Prostate gland (tissue), 2 donors: ENCODE measurements at regions not wholly inside any gene's neighbourhood (a gene's known extent, or its start where the extent isn't known, plus 50 kb on each side); places are given as distances from the start of the nearest gene placed in this dataset.

Experiments used
- POLR2AphosphoS5 ChIP-seq: sonication (generic); formaldehyde crosslinking; IDR thresholded peaks from one replicate; pipeline ENCODE4 v1.6.1; 2017; ENCODE audit warnings: antibody characterized with exemption
- TF ChIP-seq, protein P1 (sequence below), 4 experiments: fragments of 200-600 bp in 2 of 4; fragments of 450-650 bp in 2 of 4; sonication (generic) in 2 of 4; IDR thresholded peaks; 1 replicate in 3 of 4; 2 replicates in 1 of 4; pipeline ENCODE4 v1.5.1; 2016 to 2019; ENCODE audit warnings: antibody characterized with exemption in 4 of 4, mild to moderate bottlenecking in 2 of 4, moderate library complexity in 2 of 4

DNA sequence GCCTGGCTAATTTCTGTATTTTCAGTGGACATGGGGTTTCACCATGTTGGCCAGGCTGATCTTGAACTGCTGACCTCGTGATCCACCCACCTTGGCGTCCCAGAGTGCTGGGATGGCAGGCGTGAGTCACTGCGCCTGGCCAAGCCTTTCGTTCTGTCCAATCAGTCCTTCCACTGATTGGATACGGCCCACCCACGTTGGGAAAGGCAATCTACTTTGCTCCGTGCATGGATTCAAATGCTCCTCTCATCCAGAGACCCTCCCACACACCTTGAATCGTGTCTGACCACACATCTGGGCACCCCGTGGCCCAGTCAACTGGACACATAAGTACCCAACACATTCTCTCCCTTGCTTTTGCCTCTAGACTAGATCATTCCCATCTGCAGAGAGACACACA lies 74.9 kb downstream of the CRLF2 start:
- TF ChIP-seq, protein P1, sequence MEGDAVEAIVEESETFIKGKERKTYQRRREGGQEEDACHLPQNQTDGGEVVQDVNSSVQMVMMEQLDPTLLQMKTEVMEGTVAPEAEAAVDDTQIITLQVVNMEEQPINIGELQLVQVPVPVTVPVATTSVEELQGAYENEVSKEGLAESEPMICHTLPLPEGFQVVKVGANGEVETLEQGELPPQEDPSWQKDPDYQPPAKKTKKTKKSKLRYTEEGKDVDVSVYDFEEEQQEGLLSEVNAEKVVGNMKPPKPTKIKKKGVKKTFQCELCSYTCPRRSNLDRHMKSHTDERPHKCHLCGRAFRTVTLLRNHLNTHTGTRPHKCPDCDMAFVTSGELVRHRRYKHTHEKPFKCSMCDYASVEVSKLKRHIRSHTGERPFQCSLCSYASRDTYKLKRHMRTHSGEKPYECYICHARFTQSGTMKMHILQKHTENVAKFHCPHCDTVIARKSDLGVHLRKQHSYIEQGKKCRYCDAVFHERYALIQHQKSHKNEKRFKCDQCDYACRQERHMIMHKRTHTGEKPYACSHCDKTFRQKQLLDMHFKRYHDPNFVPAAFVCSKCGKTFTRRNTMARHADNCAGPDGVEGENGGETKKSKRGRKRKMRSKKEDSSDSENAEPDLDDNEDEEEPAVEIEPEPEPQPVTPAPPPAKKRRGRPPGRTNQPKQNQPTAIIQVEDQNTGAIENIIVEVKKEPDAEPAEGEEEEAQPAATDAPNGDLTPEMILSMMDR (IDR thresholded peaks at IDR 0.05): no peak
- no peak for TF ChIP-seq POLR2AphosphoS5
